ENCODE measurements at regions not wholly inside any gene's neighbourhood (a gene's known extent, or its start where the extent isn't known, plus 50 kb on each side); places are given as distances from the start of the nearest gene placed in this dataset.

GRCh38 chr11:8340296-8340695, 76.6 kb upstream of the LMO1 start:
- DNase-seq (ENCODE audit: low spot score): no peak

DNA sequence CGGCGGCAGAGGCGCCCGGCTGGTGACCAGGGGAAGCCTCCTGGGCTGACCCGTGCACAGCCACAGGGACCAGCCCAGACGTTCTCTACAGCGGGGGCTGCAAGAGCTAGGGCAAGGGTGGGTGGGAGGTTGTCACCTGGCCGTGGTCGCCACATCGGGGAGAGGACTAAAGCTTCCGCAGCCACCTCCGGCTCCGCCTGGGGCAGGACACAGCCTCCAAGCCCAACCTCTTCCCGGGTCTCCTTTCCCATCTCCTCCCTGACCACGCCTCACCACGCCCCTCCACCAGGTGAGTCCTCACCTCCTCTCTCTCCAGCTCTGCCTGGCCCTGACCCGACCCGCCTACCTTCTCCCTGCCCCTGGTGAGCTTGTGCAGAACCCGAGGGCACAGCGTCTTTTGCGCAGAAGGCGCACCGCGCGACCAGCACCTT, 75.9 kb upstream of the LMO1 start:
- no peak for DNase-seq (ENCODE audit: low spot score)

DNA sequence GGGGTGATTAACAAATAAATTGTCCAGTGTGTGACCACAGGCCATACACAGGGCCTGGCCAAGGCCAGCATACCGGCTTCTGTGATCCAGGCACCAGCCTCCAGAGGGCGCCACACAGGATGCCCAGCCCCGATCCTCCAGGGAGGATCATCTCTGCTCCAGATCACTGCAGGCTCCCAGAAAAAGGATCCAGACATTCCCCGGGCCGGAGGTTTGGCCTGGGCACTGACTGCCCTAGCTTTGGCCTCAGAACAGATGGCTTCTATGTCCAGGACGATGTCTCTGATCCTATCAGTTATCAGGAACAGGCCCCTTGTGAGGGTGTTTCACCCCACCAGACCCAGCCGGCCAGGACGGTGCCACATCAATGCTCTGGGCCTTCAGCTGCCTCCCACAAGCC, 74.5 kb upstream of the LMO1 start:
- no peak for DNase-seq (ENCODE audit: low spot score)

- no peak for DNase-seq (ENCODE audit: low spot score)
These were observed 73.6 kb upstream of the LMO1 start for GRCh38 chr11:8337130-8337795.

DNA sequence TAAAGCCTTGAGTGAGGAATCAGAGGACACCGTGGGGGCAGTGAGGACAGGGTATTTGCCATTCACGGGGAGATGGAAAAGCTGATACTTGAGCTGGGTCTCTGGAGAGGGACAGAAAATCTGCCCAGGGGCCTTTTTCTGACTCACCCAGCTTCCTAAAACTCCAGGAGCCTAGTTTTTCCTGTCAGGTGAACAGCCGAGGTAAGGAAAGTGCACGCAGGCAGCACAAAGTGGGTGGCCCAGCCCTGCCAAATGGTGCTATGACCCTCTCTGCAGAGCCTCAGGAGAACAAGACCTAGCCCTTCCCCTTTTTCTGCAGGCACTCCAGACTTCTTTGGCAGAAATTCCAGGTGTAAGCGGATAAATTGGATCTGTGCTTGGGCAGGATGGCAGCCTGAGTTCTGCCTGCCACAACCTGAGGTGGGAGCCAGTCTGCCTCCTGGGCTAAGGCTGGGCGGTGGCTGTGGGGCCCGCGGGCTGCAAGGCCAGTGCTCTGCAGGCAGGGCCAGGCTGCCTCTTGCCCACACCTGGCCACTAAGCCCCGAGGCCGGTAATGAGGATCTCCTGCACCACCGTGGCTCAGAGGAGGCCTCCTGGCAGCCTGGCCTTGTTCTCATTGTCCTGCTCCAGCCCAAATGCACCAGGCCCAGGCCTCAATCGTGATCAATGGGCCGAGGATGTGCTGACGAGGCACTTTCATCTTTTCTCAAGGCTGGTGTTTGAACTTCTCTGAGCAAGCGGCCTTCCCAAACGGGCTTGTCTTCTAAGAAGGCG, 72.9 kb upstream of the LMO1 start:
- no peak for DNase-seq (ENCODE audit: low spot score)

DNA sequence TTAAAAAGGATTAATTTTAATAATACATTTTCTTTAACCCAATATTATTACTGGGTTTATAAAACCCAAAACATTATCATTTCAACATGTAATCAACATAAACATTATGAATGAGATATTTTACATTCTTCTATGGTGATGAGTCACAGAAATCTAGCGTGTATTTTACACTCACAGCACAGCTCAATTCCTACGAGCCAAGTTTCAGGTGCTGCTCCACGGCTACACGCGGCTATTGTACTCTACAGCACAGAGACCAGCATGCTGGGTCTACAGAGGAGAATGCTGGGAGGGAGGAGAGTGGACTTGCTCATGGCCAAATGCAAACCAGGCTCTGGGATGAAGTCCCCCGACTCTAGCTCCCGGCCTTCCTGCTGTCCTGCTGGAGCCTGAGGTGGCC, 72.0 kb upstream of the LMO1 start:
- no peak for DNase-seq (ENCODE audit: low spot score)

DNA sequence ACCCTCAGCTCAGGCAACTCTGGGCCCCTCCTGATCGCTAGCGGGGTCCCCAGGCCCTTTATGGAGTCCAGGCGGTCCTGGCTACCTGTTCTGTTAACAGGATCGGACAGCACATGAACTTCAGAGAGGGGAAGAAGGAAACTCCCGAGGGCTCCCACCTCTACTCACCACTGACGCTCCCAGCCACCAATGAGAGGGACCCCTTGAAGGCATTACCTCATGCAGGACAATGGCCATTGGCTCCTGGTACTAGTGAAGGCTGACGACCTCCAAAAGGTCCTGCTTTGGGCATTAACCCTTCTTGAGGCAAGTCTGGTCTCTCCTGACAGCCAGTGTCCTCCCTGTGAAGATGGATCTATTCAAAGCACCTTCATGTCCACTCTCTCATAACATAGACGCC, 71.5 kb upstream of the LMO1 start:
- DNase-seq (ENCODE audit: low spot score): no peak

- DNase-seq (ENCODE audit: low spot score): no peak
These were observed 70.2 kb upstream of the LMO1 start for GRCh38 chr11:8333811-8334401.

GRCh38 chr11:8333376-8333775, 69.7 kb upstream of the LMO1 start:
- no peak for DNase-seq (ENCODE audit: low spot score)

DNA sequence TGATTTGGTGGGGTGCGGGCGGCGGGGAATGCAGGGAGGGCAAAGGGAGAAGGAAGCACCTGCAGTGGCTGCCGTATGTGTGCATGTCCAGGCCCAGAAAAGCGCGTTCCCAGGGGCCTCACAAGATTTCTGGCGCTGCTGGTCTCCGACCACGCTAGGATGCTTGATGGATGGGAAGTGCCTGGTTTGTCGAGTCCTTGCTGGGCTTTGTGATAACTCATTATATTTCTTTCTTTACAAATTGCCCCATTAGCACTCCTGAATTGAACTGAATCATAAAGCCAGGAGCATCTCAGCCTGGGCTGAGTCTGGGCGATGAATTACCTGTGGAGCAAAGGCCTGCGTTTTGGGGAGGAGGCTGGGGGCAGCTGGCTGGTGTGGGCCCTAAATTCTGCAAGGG, 69.2 kb upstream of the LMO1 start:
- no peak for DNase-seq (ENCODE audit: low spot score)

DNA sequence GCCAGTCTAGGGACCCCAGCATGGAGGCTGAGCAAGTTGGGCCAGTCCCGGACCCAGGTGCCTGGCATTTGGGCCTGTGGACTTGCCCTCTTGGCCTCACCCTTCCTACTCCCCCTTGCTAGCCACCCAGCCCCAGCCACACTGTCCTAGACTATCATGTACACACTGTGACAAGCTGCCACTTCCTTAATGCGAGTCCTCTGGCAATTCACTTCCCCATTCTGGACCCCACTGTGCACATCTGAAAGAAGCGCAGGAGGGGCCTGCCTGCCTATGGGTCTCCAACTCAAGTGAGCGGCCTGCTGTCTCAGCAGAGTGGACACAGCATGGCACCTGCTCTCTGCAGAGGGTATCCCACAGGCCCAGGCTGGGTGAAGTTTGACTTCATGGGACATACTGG, 68.5 kb upstream of the LMO1 start:
- peak; percentile 16 for DNase-seq (ENCODE audit: low spot score)

DNA sequence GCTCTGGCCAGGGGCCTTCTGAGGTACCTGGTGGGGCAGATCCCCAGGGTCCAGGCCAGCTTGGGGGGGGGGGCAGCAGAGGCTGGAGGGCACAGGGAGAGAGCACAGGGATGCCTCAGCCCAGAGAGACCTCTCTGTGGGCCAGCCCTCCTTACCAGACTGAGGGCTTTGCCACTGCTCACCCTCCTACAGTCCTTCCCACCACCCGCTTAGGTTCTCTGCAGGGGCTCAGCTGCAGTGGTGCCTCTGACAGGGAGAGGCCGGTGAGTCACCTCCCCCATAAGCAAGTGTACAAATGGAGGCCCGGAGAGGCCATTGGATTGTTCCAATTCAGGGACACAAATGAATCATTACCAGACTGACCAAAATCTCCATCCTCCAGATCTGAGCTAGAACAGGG, 68.1 kb upstream of the LMO1 start:
- no peak for DNase-seq (ENCODE audit: low spot score)

DNA sequence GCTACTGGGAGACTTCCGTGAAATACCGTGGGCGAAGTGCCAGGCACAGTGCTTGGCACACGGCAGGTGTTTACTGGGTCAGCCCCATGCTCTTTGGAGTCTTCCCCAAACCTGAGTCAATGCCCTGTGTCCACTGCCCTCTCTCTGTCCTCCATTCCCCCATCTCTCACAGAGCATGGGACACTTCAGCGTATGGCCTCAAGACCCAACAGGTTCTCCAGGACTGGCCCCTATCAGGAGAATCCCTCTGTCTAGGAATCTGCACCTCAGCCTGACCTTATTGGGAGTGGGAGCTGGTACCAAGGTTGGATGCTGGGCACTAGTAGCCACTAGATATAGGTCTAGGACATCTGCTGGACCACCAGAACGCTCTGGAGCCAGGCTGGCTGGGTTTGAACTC, 67.2 kb upstream of the LMO1 start:
- DNase-seq (ENCODE audit: low spot score): no peak

DNA sequence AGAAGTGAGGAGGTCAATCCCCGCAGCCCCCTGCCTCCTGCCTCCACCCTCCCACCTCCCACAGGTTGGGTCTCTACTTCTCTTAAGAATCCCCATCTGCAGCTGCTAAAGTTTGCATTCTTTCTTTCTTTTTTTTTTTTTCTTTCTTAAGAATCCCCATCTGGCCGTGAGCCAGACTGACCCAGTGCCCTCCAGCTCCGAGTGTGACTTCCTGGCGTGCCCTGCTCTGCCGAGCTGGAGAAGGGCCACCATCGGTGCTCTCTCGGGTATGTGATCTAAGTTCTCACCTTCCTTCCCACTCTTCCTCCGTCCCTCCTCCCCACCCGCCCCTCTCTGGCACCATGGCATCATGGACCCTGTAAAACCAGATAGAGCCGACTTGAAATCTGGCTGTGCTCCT, 66.7 kb upstream of the LMO1 start:
- no peak for DNase-seq (ENCODE audit: low spot score)

DNA sequence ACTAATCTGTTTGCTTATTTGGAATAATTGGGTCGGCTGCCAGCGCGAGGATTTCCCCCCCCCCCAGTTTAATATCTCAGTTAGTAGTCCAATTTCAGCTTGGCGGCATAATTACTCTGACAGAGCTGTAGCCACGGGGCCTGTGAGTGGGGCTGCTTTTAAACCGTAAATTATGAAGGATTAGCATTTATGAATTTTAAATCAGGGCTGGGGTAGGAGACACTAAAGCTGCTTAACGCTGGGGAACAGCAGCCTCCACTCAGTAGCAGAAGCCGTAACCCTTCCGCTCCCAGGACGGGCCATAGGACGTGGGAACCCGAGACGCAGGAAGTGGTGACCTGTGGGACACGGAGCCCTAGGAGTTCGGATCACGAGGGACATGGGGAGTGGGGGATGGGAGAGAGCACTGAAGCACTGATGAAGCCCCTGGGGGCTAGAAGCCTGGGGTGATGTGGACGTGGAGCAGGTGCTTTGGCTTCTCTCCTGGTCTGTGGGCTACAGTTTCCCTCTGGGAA, 66.2 kb upstream of the LMO1 start:
- DNase-seq (ENCODE audit: low spot score): no peak

DNA sequence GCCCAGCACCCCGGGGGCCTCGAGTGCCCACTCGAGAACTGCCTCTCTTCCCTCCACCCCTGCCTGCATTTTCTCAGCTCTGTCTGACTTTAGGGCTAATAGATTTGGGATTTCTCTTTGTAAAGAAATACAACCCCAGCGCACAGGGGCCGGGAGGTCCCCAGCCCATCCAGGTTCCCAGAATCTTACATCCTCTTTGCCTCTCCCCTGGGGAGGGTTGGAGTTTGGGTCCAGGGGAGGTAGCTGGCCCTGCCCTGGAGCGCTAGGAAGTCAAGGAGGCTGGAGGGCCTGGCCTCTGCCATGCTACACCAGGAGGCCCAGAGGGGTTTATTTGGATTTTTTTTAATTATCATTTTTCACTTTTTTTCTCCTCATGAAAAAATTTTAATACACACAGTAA, 65.7 kb upstream of the LMO1 start:
- DNase-seq (ENCODE audit: low spot score): no peak

DNA sequence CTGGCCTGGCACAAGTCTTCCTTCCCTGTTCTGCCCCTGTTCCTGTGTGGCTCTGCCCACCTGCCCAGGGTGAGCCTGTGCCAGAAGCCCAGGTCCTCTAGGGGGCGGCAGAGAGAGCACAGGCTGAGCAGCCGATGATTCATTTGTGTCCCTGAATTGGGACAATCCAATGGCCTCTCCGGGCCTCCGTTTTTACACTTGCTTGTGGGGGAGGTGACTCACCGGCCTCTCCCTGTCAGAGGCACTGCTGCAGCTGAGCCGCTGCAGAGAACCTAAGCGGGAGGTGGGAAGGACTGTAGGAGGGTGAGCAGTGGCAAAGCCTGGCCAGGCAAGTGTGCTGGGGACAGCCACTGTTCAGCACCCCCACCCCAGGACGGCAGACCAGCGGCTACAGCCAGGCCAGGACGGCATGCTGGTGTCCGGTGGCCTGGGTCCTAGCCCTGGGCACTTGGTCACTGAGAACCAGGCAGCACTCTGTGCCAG, 65.2 kb upstream of the LMO1 start:
- DNase-seq (ENCODE audit: low spot score): peak; percentile 45

GRCh38 chr11:8328231-8328794, 64.6 kb upstream of the LMO1 start:
- no peak for DNase-seq (ENCODE audit: low spot score)

DNA sequence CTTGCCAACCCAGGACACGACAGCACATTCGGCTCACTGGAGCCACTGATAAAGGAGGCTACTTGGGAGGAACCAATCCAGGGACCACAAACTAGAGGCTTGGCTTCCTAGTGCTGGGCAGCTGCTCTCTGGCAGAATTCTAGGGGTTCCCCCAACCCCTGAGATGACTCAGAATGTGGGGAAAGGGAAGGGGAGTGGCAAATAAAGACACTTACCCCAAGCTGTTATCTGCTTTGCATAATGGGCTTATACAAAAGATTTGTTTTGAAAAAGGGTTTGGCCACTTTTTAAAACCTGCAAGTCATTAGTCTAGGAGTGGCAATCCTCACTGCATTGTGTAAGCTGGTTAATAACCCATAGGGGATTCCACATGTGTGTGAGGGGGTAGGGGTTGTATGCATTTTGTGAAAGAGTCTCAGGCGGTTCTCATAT, 64.1 kb upstream of the LMO1 start:
- no peak for DNase-seq (ENCODE audit: low spot score)

GRCh38 chr11:8326337-8326736, 62.7 kb upstream of the LMO1 start:
- DNase-seq (ENCODE audit: low spot score): no peak

DNA sequence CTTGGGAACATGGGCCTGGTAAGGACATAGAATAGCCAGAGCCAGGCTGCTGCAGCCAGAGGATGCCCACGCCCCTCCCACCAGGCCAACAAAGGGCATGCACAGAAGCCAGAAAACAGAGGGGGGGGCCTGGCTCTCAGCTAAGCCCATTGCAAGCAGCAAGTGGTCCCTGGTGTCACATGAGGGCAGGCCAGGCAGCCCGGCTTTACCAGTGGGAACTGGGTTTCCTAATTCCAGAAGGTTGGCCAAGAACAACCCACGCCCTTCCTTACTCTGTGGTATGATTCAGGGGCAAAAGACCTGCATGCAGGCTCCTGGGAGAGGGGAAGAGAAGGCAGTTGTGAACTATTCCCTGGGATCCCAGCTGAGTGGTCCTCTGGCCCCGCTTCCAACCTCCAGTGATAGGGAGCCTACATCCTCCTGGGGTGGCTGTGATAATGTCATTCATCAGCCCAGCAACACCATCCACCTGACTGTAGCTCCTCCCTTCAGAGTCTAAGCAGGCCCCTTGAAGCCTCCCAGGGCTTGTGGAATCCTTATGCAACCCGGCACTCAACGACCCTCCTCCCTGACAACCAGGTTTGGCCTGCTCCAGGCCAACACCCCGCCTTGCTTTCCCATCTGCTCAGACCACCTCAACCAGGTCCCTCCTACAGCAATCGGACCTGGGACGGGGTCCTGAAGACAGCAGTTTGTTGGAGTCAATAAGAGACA, 62.1 kb upstream of the LMO1 start:
- DNase-seq (ENCODE audit: low spot score): no peak

All from globus pallidus (tissue), 1 donor.